Osteocyte (in vitro differentiated cells): ENCODE measurements at regions not wholly inside any gene's neighbourhood (a gene's known extent, or its start where the extent isn't known, plus 50 kb on each side); places are given as distances from the start of the nearest gene placed in this dataset.
"Not testable (repeated sequence)": the region's sequence is repeated elsewhere in the genome, so short reads cannot be mapped to it uniquely, and the experiment has no call there.

Experiments used
- DNase-seq: peaks from one replicate; pipeline ENCODE4 v3.0.0; 2021; ENCODE audit warnings: mixed read lengths; ENCODE audit not compliant: unreplicated experiment; ENCODE audit errors: extremely low spot score
- H3K27ac Mint-ChIP-seq: one replicate; pipeline ENCODE4 v1.8.0; 2021; ENCODE audit warnings: mild to moderate bottlenecking, mixed read lengths; ENCODE audit not compliant: unreplicated experiment
- H3K27me3 Mint-ChIP-seq: one replicate; pipeline ENCODE4 v1.8.0; 2021; ENCODE audit warnings: mixed read lengths; ENCODE audit not compliant: unreplicated experiment
- H3K36me3 Mint-ChIP-seq: one replicate; pipeline ENCODE4 v1.8.0; 2021; ENCODE audit warnings: mixed read lengths; ENCODE audit not compliant: unreplicated experiment
- H3K4me1 Mint-ChIP-seq: one replicate; pipeline ENCODE4 v1.8.0; 2021; ENCODE audit warnings: mixed read lengths; ENCODE audit not compliant: unreplicated experiment
- H3K4me3 Mint-ChIP-seq: one replicate; pipeline ENCODE4 v1.8.0; 2021; ENCODE audit warnings: mild to moderate bottlenecking, moderate library complexity, mixed read lengths; ENCODE audit not compliant: unreplicated experiment
- H3K9me3 Mint-ChIP-seq: one replicate; pipeline ENCODE4 v1.8.0; 2021; ENCODE audit warnings: mixed read lengths; ENCODE audit not compliant: unreplicated experiment
- TF ChIP-seq, protein P1 (sequence below): fragments of 200-600 bp; sonication (generic); IDR thresholded peaks from 2 replicates; pipeline ENCODE4 v1.5.0; 2021; ENCODE audit warnings: antibody characterized with exemption, mild to moderate bottlenecking, moderate library complexity

DNA sequence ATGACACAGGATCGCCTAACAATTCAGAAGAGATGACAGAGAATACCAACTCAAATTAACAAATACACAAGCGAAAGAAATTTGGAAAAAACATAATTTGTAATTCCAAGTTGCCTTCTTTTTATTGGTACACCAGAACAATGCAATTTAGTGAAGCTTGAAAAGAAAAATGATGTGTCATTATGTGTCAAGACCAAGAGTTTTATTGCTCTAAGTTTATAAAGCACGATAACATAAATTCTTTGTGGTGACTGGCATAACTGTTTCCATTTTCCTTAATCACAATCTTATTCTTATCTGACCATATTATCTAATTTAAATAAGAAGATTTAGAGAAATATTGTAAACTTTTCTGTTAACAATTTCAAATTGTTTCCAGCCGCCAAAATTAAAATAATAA is 273.2 kb upstream of the TECRL start:
- no peak overlapping the region for H3K27ac Mint-ChIP-seq
- no peaks in the 10 kb centered on the region for H3K36me3 Mint-ChIP-seq
- TF ChIP-seq, protein P1, sequence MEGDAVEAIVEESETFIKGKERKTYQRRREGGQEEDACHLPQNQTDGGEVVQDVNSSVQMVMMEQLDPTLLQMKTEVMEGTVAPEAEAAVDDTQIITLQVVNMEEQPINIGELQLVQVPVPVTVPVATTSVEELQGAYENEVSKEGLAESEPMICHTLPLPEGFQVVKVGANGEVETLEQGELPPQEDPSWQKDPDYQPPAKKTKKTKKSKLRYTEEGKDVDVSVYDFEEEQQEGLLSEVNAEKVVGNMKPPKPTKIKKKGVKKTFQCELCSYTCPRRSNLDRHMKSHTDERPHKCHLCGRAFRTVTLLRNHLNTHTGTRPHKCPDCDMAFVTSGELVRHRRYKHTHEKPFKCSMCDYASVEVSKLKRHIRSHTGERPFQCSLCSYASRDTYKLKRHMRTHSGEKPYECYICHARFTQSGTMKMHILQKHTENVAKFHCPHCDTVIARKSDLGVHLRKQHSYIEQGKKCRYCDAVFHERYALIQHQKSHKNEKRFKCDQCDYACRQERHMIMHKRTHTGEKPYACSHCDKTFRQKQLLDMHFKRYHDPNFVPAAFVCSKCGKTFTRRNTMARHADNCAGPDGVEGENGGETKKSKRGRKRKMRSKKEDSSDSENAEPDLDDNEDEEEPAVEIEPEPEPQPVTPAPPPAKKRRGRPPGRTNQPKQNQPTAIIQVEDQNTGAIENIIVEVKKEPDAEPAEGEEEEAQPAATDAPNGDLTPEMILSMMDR, result no peak
- DNase-seq, result no peak
- H3K4me3 Mint-ChIP-seq, result no peak overlapping the region
- H3K9me3 Mint-ChIP-seq, result peaks cover 3% of the 10 kb centered on the region
- no peaks in the 10 kb centered on the region for H3K4me1 Mint-ChIP-seq
- H3K27me3 Mint-ChIP-seq, result no peaks in the 10 kb centered on the region

GRCh38 chr4:64673121-64673520 is 263.9 kb upstream of the TECRL start:
- not testable (repeated sequence) for H3K36me3 Mint-ChIP-seq, H3K4me1 Mint-ChIP-seq, H3K4me3 Mint-ChIP-seq, H3K27me3 Mint-ChIP-seq, DNase-seq, H3K27ac Mint-ChIP-seq
- peaks cover 33% of the 10 kb centered on the region for H3K9me3 Mint-ChIP-seq

DNA sequence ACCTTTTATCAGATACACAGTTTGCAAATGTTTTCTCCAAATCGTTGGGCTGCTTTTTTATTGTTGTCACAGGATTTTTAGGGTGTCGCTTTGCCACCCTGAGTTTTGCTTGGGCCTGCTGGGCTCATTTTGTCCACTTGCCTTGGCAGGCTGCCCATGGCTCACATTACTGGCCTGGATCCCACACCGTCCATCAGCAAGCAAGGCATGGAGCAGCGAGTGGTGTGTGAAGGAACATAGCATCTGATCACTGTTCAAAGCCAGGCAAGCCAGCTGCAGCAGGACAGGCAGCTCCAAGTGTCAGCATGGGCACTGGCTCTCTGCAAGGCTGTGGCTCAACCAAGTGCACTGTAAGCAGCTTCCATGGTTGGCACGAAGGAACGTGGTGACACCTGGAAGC is 261.4 kb upstream of the TECRL start:
- TF ChIP-seq, protein P1, result no peak
- H3K4me1 Mint-ChIP-seq, result no peaks in the 10 kb centered on the region
- no peak for DNase-seq
- no peaks in the 10 kb centered on the region for H3K36me3 Mint-ChIP-seq
- H3K27ac Mint-ChIP-seq, result no peak overlapping the region
- H3K9me3 Mint-ChIP-seq, result peaks cover 20% of the 10 kb centered on the region
- H3K27me3 Mint-ChIP-seq, result no peaks in the 10 kb centered on the region
- no peak overlapping the region for H3K4me3 Mint-ChIP-seq

GRCh38 chr4:64643841-64644240 is 234.6 kb upstream of the TECRL start:
- Mint-ChIP-seq H3K4me1 (no peaks in the 10 kb centered on the region), H3K9me3 (no peaks in the 10 kb centered on the region), H3K4me3 (no peak overlapping the region), H3K27ac (no peak overlapping the region), H3K27me3 (no peaks in the 10 kb centered on the region), H3K36me3 (no peaks in the 10 kb centered on the region)
- no peak for DNase-seq
- TF ChIP-seq, protein P1, result no peak

DNA sequence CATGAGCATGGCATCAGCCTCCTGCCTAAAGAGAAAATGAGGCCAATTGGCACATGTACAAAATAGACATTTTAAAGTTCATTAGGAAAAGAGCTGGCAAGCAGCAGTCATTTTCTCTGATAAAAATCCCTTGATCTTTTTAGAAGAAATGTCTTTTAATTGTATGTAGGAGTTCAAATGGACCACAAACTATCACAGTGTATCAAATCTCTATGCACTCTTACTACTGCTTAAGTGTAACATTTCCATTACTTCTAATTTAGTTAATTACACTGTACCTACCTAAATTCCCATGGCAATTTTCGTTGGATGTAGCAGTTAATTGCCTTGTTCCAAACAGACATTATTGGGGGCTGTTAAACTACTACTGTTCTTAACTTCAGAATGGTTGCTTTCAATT is 233.7 kb upstream of the TECRL start:
- Mint-ChIP-seq H3K9me3 (no peaks in the 10 kb centered on the region), H3K4me3 (no peak overlapping the region), H3K27ac (no peak overlapping the region), H3K27me3 (peaks cover 4% of the 10 kb centered on the region), H3K4me1 (no peaks in the 10 kb centered on the region), H3K36me3 (no peaks in the 10 kb centered on the region)
- DNase-seq, result no peak
- TF ChIP-seq, protein P1, result no peak

- H3K4me3 Mint-ChIP-seq, H3K27ac Mint-ChIP-seq, H3K4me1 Mint-ChIP-seq, H3K27me3 Mint-ChIP-seq, H3K36me3 Mint-ChIP-seq, DNase-seq, H3K9me3 Mint-ChIP-seq: not testable (repeated sequence)
These were observed 231.2 kb upstream of the TECRL start for GRCh38 chr4:64640402-64640801.
